OCI-LY7 (cell line): ENCODE measurements at regions not wholly inside any gene's neighbourhood (a gene's known extent, or its start where the extent isn't known, plus 50 kb on each side); places are given as distances from the start of the nearest gene placed in this dataset.

ENCODE experiments used
- BruUV-seq: library from RNA; stranded (reverse); fragments of 400-500 nt; replicated peaks from 2 replicates; lab custom pipeline; 2021; lab: Mats Ljungman, UMichigan
- CTCF ChIA-PET: fragments of 300-600 bp; sonication (Branson Sonifier 250); formaldehyde crosslinking; loops from one replicate; lab custom pipeline; 2022; ENCODE audit warnings: antibody characterized with exemption; ENCODE audit not compliant: unreplicated experiment; lab: Charles Lee
- POLR2A ChIA-PET: fragments of 300-600 bp; sonication (Branson Sonifier 250); formaldehyde crosslinking; loops from one replicate; lab custom pipeline; 2022; ENCODE audit warnings: antibody characterized with exemption; lab: Charles Lee
- DNase-seq: peaks from one replicate; pipeline ENCODE4 v3.0.0-alpha.2; 2015; ENCODE audit warnings: low spot score
- H2AFZ ChIP-seq: fragments of 200-600 bp; sonication (generic), shearing (Covaris generic); 2 replicates; pipeline ENCODE4 v1.6.1; 2014; ENCODE audit warnings: mild to moderate bottlenecking, antibody characterized with exemption, low read length, moderate library complexity
- H3K27ac ChIP-seq: fragments of 200-600 bp; sonication (generic); 2 replicates; pipeline ENCODE4 v1.5.1; 2014; ENCODE audit warnings: mixed run types, low read depth, mild to moderate bottlenecking, moderate library complexity, low read length, inconsistent platforms; ENCODE audit not compliant: poor library complexity, severe bottlenecking
- H3K36me3 ChIP-seq: fragments of 200-600 bp; sonication (generic); 2 replicates; pipeline ENCODE4 v1.6.1; 2014; ENCODE audit warnings: mild to moderate bottlenecking, antibody characterized with exemption, low read length, moderate library complexity, mixed read lengths; ENCODE audit not compliant: insufficient read depth
- H3K4me1 ChIP-seq: fragments of 200-600 bp; sonication (generic); 2 replicates; pipeline ENCODE4 v1.5.1; 2014; ENCODE audit warnings: mild to moderate bottlenecking, low read length; ENCODE audit not compliant: insufficient read depth, poor library complexity, severe bottlenecking
- H3K4me2 ChIP-seq: fragments of 200-600 bp; sonication (generic); 2 replicates; pipeline ENCODE4 v1.6.1; 2014; ENCODE audit warnings: mild to moderate bottlenecking, low read length
- H3K4me3 ChIP-seq: fragments of 200-600 bp; sonication (generic); 2 replicates; pipeline ENCODE4 v1.5.1; 2014; ENCODE audit warnings: mild to moderate bottlenecking, low read depth, low read length; ENCODE audit not compliant: poor library complexity, severe bottlenecking
- H3K79me2 ChIP-seq: fragments of 200-600 bp; sonication (generic); 2 replicates; pipeline ENCODE4 v1.6.1; 2016; ENCODE audit warnings: low read depth, mild to moderate bottlenecking, low read length, moderate library complexity, mixed read lengths; ENCODE audit not compliant: insufficient read depth
- H3K9me2 ChIP-seq: fragments of 200-600 bp; sonication (generic); 2 replicates; pipeline ENCODE4 v1.6.1; 2016; ENCODE audit warnings: mild to moderate bottlenecking, low read length, mixed read lengths; ENCODE audit not compliant: insufficient read depth
- H3K9me3 ChIP-seq: fragments of 200-600 bp; sonication (generic); 2 replicates; pipeline ENCODE4 v1.6.1; 2014; ENCODE audit warnings: mild to moderate bottlenecking, mixed run types, low read length, mixed read lengths
- H4K20me1 ChIP-seq: fragments of 200-600 bp; sonication (generic); 2 replicates; pipeline ENCODE4 v1.6.1; 2014; ENCODE audit warnings: mild to moderate bottlenecking, antibody characterized with exemption, low read length, moderate library complexity, mixed read lengths; ENCODE audit not compliant: insufficient read depth
- EZH2phosphoT487 ChIP-seq: fragments of 200-600 bp; sonication (generic); IDR thresholded peaks from 2 replicates; pipeline ENCODE4 v1.6.1; 2018; ENCODE audit warnings: low read depth, borderline replicate concordance, mild to moderate bottlenecking, mixed run types, antibody characterized with exemption, low read length, moderate library complexity, mixed read lengths
- intact Hi-C: fragments of 100-400 bp; cut with micrococcal nuclease; formaldehyde crosslinking; loops from one replicate; pipeline ENCODE4 v1.10.0; 2022; ENCODE audit not compliant: unreplicated experiment
- TF ChIP-seq, protein P1 (sequence below): fragments of 200-600 bp; sonication (generic); conservative IDR thresholded peaks from 2 replicates; pipeline ENCODE4 v1.5.1; 2014; ENCODE audit warnings: mild to moderate bottlenecking, antibody characterized with exemption, low read length, moderate library complexity, mixed read lengths

DNA sequence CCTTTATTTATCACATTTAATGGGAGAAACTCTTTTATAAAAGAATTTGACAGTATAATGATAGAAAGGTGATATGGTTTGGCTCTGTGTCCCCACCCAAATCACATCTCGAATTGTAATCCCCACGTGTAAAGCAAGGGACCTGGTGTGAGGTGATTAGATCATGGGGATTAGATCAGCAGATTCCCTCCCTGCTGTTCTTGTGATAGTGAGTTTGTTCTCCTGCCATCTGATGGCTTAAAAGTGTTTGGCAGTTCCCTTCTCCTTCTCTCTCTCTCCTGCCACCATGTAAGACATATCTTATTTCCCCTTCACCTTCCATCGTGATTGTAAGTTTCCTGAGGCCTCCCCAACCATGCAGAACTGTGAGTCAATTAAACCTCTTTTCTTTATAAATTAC lies 1110.3 kb downstream of the FLRT2 start:
- no peak for TF ChIP-seq EZH2phosphoT487
- TF ChIP-seq, protein P1, sequence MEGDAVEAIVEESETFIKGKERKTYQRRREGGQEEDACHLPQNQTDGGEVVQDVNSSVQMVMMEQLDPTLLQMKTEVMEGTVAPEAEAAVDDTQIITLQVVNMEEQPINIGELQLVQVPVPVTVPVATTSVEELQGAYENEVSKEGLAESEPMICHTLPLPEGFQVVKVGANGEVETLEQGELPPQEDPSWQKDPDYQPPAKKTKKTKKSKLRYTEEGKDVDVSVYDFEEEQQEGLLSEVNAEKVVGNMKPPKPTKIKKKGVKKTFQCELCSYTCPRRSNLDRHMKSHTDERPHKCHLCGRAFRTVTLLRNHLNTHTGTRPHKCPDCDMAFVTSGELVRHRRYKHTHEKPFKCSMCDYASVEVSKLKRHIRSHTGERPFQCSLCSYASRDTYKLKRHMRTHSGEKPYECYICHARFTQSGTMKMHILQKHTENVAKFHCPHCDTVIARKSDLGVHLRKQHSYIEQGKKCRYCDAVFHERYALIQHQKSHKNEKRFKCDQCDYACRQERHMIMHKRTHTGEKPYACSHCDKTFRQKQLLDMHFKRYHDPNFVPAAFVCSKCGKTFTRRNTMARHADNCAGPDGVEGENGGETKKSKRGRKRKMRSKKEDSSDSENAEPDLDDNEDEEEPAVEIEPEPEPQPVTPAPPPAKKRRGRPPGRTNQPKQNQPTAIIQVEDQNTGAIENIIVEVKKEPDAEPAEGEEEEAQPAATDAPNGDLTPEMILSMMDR = no peak
- Histone ChIP-seq H3K4me3 (no peak overlapping the region), H2AFZ (no peak overlapping the region), H3K9me2 (no peaks in the 10 kb centered on the region), H3K36me3 (no peaks in the 10 kb centered on the region), H4K20me1 (no peaks in the 10 kb centered on the region), H3K9me3 (no peaks in the 10 kb centered on the region), H3K27ac (no peak overlapping the region), H3K4me2 (no peak overlapping the region), H3K79me2 (no peaks in the 10 kb centered on the region), H3K4me1 (no peaks in the 10 kb centered on the region)
- CTCF ChIA-PET = no interaction called here
- BruUV-seq = no TSS peak
- POLR2A ChIA-PET = interaction anchor here (0.7 kb wide), 1 partner anchor 222 kb away, joined by 6 read pairs; no protein-coding TSS in a partner anchor
- DNase-seq = no peak
- intact Hi-C loops = loop anchor here (5.0 kb wide), 1 partner anchor 178 kb away; no protein-coding TSS in a partner anchor

GRCh38 chr14:86639666-86640065 lies 1109.7 kb downstream of the FLRT2 start:
- no peak overlapping the region for H3K27ac ChIP-seq
- BruUV-seq = no TSS peak

GRCh38 chr14:86639146-86639545 lies 1109.2 kb downstream of the FLRT2 start:
- Histone ChIP-seq H3K36me3 (no peaks in the 10 kb centered on the region), H3K9me3 (no peaks in the 10 kb centered on the region), H2AFZ (no peak overlapping the region), H3K4me1 (no peaks in the 10 kb centered on the region), H3K4me3 (no peak overlapping the region), H3K79me2 (no peaks in the 10 kb centered on the region), H3K9me2 (no peaks in the 10 kb centered on the region), H3K27ac (no peak overlapping the region), H3K4me2 (no peak overlapping the region), H4K20me1 (no peaks in the 10 kb centered on the region)
- TF ChIP-seq, protein P1 = no peak
- TF ChIP-seq EZH2phosphoT487 = no peak
- no TSS peak for BruUV-seq
- POLR2A ChIA-PET = no interaction called here
- DNase-seq = no peak
- intact Hi-C loops = no loop called here
- CTCF ChIA-PET = no interaction called here

More at GRCh38 chr14:86639666-86640065, 1109.7 kb downstream of the FLRT2 start:
- Histone ChIP-seq H3K4me2 (no peak overlapping the region), H3K9me2 (no peaks in the 10 kb centered on the region), H3K4me3 (no peak overlapping the region), H2AFZ (no peak overlapping the region), H3K79me2 (no peaks in the 10 kb centered on the region), H3K36me3 (no peaks in the 10 kb centered on the region), H3K9me3 (no peaks in the 10 kb centered on the region), H4K20me1 (no peaks in the 10 kb centered on the region), H3K4me1 (no peaks in the 10 kb centered on the region)
- CTCF ChIA-PET = no interaction called here
- no peak for DNase-seq
- TF ChIP-seq EZH2phosphoT487 = no peak
- TF ChIP-seq, protein P1 = no peak
- intact Hi-C loops = loop anchor here (5.0 kb wide), 1 partner anchor 177 kb away; no protein-coding TSS in a partner anchor
- POLR2A ChIA-PET = no interaction called here
